Ovary (tissue), 7 donors: ENCODE measurements at regions not wholly inside any gene's neighbourhood (a gene's known extent, or its start where the extent isn't known, plus 50 kb on each side); places are given as distances from the start of the nearest gene placed in this dataset.

Source experiments
- DNase-seq, 5 donors: peaks; one replicate each; pipeline ENCODE4 v3.0.0-alpha.2; 2019 to 2020
- H3K27ac ChIP-seq, 2 donors: fragments of 200-600 bp; one replicate each; pipeline versions ENCODE4 v1.5.1 to v1.8.0; 2019 to 2022
- H3K27me3 ChIP-seq: fragments of 200-600 bp; one replicate; pipeline ENCODE4 v1.8.0; 2022
- H3K36me3 ChIP-seq: fragments of 200-600 bp; sonication (generic); one replicate; pipeline ENCODE4 v1.5.1; 2019
- H3K4me1 ChIP-seq: one replicate; pipeline ENCODE4 v1.8.1; 2013; ENCODE audit warnings: mild to moderate bottlenecking, moderate library complexity; ENCODE audit not compliant: insufficient read depth
- H3K4me3 ChIP-seq: fragments of 200-600 bp; sonication (generic); one replicate; pipeline ENCODE4 v1.5.1; 2017
- H3K9me3 ChIP-seq, 2 donors: fragments of 200-600 bp in 1 of 2; sonication (generic) in 1 of 2; one replicate each; pipeline versions ENCODE4 v1.5.1 to v1.8.1; 2013 to 2019; ENCODE audit warnings: mild to moderate bottlenecking in 1 of 2, moderate library complexity in 1 of 2
- CTCF ChIP-seq, 3 donors: fragments of 450-650 bp in 2 of 3; fragments of 200-600 bp in 1 of 3; IDR thresholded peaks; one replicate each; pipeline versions ENCODE4 v1.5.1 to v1.8.0; 2016 to 2022; ENCODE audit warnings: antibody characterized with exemption in 3 of 3, mild to moderate bottlenecking in 1 of 3
- EP300 ChIP-seq: sonication (generic); formaldehyde crosslinking; IDR thresholded peaks from one replicate; pipeline ENCODE4 v1.6.1; 2017; ENCODE audit warnings: antibody characterized with exemption
- POLR2A ChIP-seq: fragments of 450-650 bp; IDR thresholded peaks from one replicate; pipeline ENCODE4 v1.6.1; 2017; ENCODE audit warnings: antibody characterized with exemption, mild to moderate bottlenecking, moderate library complexity
- WGBS, 3 donors: extraction: QIAGEN DNeasy Blood & Tissue Kit in 1 of 3; methylation state at CpG; one replicate each; pipeline versions ENCODE4 v1.1.5 to v1.1.7; 2013 to 2017; 5-methylcytosine and 5-hydroxymethylcytosine counted together
- intact Hi-C, 4 donors: fragments of 100-400 bp; cut with DNase I; formaldehyde crosslinking; loops; one replicate each; pipeline versions ENCODE4 v1.11.0 to v1.15.1; 2022 to 2023
- donor health status: DM: no; HTN: no; CAD: no; lungs with moderate emphysema.
- donor health status: DM: no; HTN: no; CAD: no.
- donor health status: Bipolar disorder and iron deficiency.
- donor health status: DM: no; HTN: no; CAD: no.
- donor health status: DM: yes; HTN: yes; CAD: no.

- WGBS, 3 donors = 74 to 87% (median 83%) methylated on average over 3 of the region's 3 CpGs
- Histone ChIP-seq H3K36me3 (no peaks in the 10 kb centered on the region), H3K4me1 (no peaks in the 10 kb centered on the region), H3K9me3 (no peaks in the 10 kb centered on the region), H3K27ac (no peak overlapping the region), H3K4me3 (no peak overlapping the region), H3K27me3 (no peaks in the 10 kb centered on the region)
- intact Hi-C loops = no loop called here
- no peak for TF ChIP-seq POLR2A
- no peak for TF ChIP-seq EP300
- no peak for DNase-seq
These were observed 114.0 kb downstream of the ALX1 start for GRCh38 chr12:85394065-85394464.

GRCh38 chr12:85394809-85395208, 114.8 kb downstream of the ALX1 start:
- DNase-seq = no peak
- WGBS, 3 donors = 89 to 95% (median 89%) methylated on average over 3 of the region's 3 CpGs
- H3K4me1 ChIP-seq = no peaks in the 10 kb centered on the region
- H3K27me3 ChIP-seq = no peaks in the 10 kb centered on the region
- no peaks in the 10 kb centered on the region for H3K9me3 ChIP-seq
- no peak for TF ChIP-seq EP300
- no peak for TF ChIP-seq CTCF (IDR thresholded peaks at IDR 0.05)
- TF ChIP-seq POLR2A = no peak
- intact Hi-C loops = no loop called here
- H3K4me3 ChIP-seq = no peak overlapping the region
- H3K27ac ChIP-seq = no peak overlapping the region
- no peaks in the 10 kb centered on the region for H3K36me3 ChIP-seq

- H3K9me3 ChIP-seq = no peaks in the 10 kb centered on the region
- no peaks in the 10 kb centered on the region for H3K27me3 ChIP-seq
- WGBS, 3 donors = 88 to 90% (median 90%) methylated on average over 5 of the region's 5 CpGs
- no peak overlapping the region for H3K27ac ChIP-seq
- TF ChIP-seq CTCF (IDR thresholded peaks at IDR 0.05) = no peak
- no peak for TF ChIP-seq POLR2A
- no peak for TF ChIP-seq EP300
- no peaks in the 10 kb centered on the region for H3K4me1 ChIP-seq
- no peak for DNase-seq
- no peak overlapping the region for H3K4me3 ChIP-seq
- no peaks in the 10 kb centered on the region for H3K36me3 ChIP-seq
- intact Hi-C loops = no loop called here
These were observed 125.2 kb downstream of the ALX1 start for GRCh38 chr12:85405262-85405661.

GRCh38 chr12:85405781-85406522, 125.9 kb downstream of the ALX1 start:
- TF ChIP-seq POLR2A (no peak), EP300 (no peak), CTCF (IDR thresholded peaks at IDR 0.05) (no peak)
- intact Hi-C loops = no loop called here
- no peak for DNase-seq
- Histone ChIP-seq H3K4me1 (no peaks in the 10 kb centered on the region), H3K27me3 (no peaks in the 10 kb centered on the region), H3K27ac (no peak overlapping the region), H3K9me3 (no peaks in the 10 kb centered on the region), H3K4me3 (no peak overlapping the region), H3K36me3 (no peaks in the 10 kb centered on the region)
- 17 to 37% (median 18%) methylated on average over 4 of the region's 4 CpGs for WGBS, 3 donors

GRCh38 chr12:85413266-85413665, 133.2 kb downstream of the ALX1 start:
- Histone ChIP-seq H3K27ac (no peak overlapping the region), H3K9me3 (no peaks in the 10 kb centered on the region), H3K4me3 (no peak overlapping the region), H3K4me1 (no peaks in the 10 kb centered on the region), H3K36me3 (no peaks in the 10 kb centered on the region), H3K27me3 (no peaks in the 10 kb centered on the region)
- WGBS, 3 donors = 68 to 79% (median 76%) methylated on average over 2 of the region's 2 CpGs
- intact Hi-C loops = no loop called here
- TF ChIP-seq EP300 (no peak), POLR2A (no peak), CTCF (IDR thresholded peaks at IDR 0.05) (no peak)
- DNase-seq = no peak
